Stimulated activated CD4-positive, alpha-beta T cell treated with anti-CD3 and anti-CD28 coated beads, Interleukin-2, amount 100 ng/mL, for 24 hours (primary cell): ENCODE measurements at regions not wholly inside any gene's neighbourhood (a gene's known extent, or its start where the extent isn't known, plus 50 kb on each side); places are given as distances from the start of the nearest gene placed in this dataset.

Source experiments
- DNase-seq, 2 donors: peaks; one replicate each; pipeline ENCODE4 v3.0.0-alpha.2; 2020

DNA sequence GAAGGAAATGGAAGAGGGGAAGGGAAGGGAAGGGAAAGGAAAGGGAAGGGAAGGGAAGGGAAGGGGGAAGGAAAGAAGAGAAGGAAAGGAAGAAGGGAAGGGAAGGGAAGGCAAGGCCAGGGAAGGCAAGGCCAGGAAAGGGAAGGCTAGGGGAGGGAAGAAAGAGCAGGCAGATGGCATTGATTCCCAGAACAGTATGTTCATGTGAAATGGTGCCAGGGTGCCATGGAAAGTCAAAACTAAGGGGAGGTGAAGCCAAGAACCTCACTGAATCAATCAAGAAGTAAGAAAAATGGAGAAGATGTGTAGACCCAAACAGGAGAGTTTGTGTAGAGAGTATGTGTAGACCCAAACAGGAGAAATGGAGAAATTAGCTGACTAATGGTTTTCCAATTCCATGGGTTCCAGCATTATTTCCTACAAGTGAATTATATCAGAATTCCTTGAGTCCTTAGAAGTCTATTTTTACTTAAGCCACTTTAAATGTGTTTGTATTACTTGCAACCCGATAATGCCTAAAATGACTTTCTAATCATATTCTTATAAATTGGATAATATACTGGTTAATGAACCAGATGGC is 367.6 kb downstream of the TXNL1 start:
- DNase-seq, result no peak

DNA sequence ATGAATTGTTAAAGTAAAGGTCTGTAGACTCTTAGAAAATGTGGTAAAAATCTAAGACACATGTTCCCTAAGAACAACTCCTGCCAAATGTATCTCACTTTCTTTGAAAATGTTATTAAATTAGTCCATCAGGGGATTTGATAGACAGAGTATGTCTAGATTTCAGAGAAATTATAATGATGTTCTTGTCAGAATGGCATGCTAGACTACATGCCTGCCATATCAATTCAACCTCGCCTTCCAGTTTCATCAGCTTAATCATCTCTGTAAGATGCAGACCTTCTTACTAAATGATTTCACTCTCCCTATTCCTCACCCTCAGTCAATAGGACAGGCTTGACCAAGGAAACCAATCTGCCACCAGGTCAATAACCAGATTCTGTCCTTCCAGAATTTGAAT is 368.4 kb downstream of the TXNL1 start:
- no peak for DNase-seq

DNA sequence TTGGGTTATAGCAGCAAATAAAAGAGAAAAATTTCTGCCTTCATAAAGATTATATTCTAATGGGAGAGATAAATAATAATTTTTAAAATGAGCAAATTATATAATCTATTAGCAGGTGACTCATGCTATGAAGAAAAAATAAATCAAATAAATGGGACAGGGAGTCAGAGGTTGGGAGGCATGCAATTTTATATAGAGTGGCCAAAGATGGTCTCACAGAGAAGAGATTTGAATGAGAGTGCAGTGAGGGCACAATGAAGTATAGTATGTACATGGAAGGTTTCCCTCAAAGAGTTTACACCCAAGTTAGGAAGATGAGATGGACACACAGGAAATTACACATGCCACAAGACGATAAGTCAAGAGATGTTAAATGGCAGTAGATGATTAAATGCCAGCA is 369.4 kb downstream of the TXNL1 start:
- DNase-seq, result no peak

DNA sequence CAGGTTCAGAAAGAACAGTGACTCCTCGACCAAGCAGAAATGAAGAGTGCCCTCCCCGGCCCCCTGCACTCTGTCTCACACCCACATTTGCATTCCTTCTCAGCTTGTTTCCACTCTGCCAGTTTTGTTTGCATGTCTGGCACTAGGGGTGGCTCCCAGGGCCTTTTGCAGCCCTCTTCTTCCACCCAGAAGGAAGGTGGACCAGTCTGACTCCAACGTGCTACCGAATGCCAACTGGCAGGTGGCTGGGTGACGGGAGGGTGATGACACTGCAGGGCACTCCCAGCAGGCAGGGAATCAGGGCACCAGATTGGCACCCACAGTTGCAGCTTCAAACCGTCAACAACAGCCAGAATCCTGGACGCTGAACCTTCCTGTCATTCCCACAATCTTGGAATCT is 371.1 kb downstream of the TXNL1 start:
- DNase-seq, result no peak

GRCh38 chr18:56258178-56258577 is 380.2 kb downstream of the TXNL1 start:
- DNase-seq, result no peak

DNA sequence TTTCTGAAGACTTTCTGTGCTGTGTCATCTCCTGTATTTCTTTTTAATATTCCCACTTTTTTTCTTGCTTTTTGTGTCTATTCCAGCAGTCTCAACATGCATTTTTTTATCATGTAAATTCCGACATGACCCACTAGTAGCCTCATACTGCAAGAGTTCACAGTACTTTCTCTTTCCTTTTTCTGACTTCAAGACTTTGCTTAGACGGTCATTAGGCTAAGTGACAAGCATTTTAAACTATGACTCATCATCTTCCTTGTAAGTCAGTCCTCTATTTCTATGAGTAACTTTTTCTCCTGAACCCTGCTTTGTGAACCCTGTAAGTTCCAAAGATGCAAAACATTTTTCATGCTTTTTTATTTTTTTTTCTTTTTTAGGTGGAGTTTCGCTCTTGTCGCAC is 381.2 kb downstream of the TXNL1 start:
- DNase-seq, result no peak

DNA sequence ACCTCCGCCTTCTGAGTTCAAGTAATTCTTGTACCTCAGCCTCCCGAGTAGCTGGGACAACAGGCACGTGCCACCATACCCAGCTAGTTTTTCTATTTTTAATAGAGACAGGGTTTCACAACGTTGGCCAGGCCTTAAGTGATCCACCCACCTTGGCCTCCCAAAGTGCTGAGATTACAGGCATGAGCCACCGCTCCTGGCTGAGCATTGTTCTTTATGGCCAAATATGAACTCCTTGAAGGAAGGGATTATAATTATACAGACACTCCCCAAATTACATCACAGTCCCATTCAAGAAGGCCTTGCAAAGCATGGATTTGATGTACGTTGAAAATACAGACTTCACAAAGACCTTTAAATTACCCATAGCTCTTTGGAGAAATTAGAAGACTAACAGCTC is 381.7 kb downstream of the TXNL1 start:
- no peak for DNase-seq

DNA sequence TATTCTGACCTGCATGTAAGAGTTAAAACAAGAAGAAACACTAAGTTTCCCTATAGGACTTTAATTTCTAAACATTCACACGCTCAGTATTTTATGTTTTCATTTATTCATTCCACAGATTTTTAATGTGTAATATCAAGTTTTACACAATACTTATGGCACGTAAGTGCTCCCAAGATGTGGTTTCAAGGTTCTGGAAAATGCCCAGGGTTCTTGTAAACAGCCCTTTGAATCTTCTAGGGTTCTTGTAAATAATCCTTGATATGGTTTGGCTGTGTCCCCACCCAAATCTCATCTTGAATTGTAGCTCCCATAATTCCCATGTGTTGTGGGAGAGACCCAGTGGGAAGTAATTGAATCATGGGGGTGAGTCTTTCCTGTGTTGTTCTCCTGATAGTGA is 383.0 kb downstream of the TXNL1 start:
- no peak for DNase-seq

DNA sequence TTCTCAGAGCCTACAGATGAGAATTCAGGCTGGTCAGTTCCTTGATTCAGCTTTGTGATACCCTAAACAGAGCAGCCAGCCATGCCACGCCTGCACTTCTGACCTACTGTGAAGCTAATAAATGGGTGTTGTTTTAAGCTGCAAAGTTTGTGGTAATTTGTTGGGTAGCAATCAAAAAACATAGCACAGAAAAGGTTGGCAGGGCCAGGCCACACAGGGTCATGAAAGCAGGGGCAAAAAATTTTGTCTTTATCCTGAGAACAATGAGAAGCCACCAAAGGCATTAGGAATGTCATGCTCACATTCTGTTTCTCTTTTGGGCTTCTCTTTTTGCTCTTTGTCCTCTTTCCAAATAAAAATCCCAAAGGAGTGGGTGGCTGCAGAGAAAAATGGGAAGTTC is 385.9 kb downstream of the TXNL1 start:
- DNase-seq, result no peak

GRCh38 chr18:56248610-56249235 is 389.7 kb downstream of the TXNL1 start:
- DNase-seq, result no peak

GRCh38 chr18:56246916-56247315 is 391.5 kb downstream of the TXNL1 start:
- DNase-seq, result no peak

GRCh38 chr18:56245866-56246580 is 392.4 kb downstream of the TXNL1 start:
- DNase-seq, result no peak

GRCh38 chr18:56240405-56240804 is 398.0 kb downstream of the TXNL1 start:
- no peak for DNase-seq

DNA sequence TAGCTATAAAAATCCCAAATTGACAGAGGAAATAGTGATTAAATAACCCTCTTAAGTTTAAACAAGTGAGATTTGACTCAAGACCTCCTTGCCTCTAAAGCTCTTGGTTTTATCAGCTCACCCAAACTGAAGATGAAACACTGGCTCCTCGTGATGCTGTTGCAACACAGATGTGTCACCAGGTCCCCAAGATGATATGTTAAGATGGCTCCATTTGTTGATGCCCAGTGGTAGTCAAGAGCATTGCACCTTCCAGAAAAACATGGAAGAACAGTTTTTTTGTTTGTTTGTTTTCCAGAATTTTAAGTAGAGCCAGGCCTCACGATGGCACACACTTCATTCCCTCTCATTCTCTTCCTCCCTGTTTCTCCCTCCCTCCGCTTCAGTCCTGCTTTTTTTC is 399.8 kb downstream of the TXNL1 start:
- no peak for DNase-seq

- DNase-seq, result no peak
These were observed 402.8 kb downstream of the TXNL1 start for GRCh38 chr18:56235481-56236013.

DNA sequence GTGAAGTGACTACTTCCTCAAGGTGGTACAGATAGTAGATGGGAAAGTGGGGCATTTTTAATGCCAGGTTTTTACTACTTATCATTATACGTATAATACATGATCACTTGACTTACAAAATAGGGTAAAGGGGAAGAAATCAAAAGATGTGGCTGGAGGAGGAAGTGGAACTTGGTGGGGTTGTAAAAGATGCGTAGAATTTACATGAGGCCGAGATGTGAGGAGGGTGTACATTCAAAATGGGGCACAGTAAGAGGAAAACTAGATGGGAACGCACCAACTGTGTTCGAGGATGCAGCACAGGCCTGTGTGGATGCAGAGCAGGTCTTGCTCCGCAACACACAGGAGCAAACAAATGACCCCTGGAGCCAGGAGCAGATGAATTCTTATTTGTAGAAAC is 403.3 kb downstream of the TXNL1 start:
- no peak for DNase-seq

DNA sequence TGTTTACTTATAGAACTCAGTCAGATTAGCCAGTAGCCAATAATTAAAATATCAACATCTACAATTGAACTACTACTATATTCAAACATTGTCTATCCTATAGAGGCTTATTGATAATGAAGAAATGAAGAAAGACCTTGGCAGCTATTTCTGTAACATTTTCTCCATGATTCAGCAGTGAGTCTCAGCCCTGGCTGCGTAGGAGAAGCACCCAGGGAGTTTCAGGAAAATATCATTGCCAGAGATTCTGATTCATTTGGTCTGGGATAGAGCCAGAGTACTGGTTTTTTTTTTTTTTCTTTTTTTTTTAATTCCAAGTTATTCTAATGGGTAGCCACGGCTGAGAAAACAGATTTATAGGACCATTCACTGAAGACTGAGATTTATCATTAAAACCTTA is 404.8 kb downstream of the TXNL1 start:
- no peak for DNase-seq

DNA sequence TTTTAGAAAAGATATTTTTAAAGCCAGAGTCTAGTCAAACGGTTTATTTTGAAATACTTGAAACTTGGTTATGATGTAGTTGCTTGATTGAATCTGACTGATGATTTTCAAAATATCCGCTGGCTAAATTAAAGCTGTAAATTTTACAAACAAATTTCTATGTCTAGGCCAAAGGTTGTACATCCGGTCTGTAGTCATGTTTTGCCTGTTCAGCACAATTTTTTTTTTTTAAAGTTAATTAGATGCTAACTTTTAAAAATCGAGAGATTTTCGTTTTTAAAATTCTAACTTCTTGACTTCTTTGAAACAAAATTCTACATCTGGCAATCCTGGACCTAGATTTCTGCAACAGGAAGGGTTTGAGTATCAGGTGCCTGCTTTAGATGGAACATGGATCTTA is 412.4 kb downstream of the TXNL1 start:
- no peak for DNase-seq

DNA sequence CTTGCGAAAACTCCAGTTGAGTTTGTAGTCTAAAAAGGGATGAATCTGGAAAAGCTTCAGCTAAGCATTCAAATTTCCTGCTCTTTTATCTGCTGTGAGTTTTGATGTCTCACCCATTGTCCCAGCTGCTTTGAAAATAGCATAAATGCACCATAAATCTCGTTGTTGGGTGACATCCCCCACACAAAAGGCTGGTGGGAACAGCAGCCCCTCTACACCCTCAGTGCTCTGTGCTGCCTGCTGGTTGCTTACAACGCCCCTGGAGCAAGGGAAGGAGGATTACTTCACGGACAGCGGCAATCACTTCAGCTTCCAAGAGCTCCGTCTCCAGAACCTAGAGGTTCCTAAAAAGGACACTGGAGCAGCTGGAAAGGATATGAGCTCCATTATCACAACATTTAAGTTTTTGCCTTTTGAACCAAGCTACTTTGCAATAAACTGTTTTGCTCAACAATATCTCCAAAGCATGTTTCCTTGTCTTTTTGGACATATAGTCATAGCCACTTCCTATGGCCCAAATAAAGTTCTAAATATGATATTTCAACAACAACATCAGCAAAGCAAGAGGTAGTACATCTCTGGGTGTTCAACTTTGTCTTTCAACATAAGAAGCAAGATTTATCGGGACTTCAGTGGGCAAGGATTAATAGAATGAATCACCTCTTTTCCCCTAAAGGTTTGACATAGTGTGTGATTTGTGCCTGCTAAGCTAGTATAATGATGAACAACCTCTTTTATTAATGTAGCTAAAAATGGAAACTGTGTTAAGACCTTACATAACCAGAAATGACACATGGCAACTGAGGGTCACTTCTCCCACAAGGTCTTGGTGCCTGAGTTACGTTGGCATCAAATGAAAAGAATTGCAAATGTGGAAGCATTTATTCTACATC is 413.5 kb downstream of the TXNL1 start:
- no peak for DNase-seq

DNA sequence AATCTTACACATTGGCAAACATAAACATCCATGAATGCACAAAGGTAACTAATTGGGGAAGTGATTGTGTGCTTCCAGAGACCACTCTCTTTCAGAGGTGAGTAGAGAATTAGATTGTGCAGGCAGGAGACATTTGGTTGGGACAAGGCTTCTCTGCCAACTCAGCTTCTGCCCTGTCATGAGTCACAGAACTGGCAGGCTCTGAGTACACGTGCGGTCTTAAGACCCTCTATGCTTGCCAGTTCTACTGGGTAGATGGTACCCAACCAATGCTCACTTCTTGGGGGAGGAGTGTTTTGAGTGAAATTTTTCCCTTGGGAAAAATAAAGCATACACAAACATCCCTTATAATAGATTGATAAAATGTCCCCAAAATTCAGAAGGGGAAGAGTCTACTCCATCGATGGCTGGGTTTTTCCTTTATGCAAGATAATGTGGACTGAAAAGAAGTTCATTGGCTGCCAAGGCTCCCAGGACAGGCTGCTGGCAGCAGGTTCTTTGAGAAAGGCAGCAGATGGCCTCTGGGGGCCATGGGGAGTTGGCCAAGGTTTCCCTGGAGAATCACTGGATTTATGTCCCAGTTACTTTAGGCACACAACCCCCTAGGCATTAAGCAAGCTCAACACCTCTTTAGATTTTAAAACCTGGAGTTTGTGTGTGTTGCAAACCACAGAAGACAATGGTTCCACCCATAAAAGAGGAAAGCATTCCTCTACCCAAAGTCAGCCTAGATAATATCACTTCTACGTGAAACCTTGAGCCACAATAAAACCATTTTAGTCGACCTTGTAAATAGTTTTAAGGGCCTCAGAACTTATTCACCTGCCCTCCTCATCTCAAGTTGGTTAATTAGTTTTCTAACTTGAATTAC is 417.0 kb downstream of the TXNL1 start:
- DNase-seq, result no peak

DNA sequence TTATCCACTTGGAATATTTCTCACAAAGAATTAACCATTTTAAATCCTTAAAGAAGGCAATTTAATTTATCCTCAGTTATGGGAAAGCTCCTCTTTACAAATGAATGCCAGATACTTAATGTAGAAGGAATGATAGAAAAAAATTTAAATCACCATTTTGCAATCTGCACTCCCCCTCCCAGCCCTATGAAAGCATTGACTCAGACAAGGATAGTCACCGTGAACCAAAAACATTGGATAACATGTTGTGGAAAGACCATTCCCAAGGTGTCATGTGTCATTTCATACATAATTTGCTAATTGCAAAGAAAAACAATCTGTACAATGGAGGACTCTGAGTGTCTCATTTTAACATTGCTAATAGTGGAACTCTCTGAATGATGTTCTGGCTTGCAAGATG is 421.0 kb downstream of the TXNL1 start:
- no peak for DNase-seq

- DNase-seq, result no peak
These were observed 423.7 kb downstream of the TXNL1 start for GRCh38 chr18:56214706-56215105.
